Hematopoietic multipotent progenitor cell treated with erythropoietin and hydrocortisone succinate and interleukin-3 and kit ligand, for 8 days (in vitro differentiated cells): ENCODE measurements at regions not wholly inside any gene's neighbourhood (a gene's known extent, or its start where the extent isn't known, plus 50 kb on each side); places are given as distances from the start of the nearest gene placed in this dataset.
"Not testable (repeated sequence)": the region's sequence is repeated elsewhere in the genome, so short reads cannot be mapped to it uniquely, and the experiment has no call there.

Source experiments
- DNase-seq: peaks from one replicate; pipeline ENCODE4 v3.0.0-alpha.2; 2015

DNA sequence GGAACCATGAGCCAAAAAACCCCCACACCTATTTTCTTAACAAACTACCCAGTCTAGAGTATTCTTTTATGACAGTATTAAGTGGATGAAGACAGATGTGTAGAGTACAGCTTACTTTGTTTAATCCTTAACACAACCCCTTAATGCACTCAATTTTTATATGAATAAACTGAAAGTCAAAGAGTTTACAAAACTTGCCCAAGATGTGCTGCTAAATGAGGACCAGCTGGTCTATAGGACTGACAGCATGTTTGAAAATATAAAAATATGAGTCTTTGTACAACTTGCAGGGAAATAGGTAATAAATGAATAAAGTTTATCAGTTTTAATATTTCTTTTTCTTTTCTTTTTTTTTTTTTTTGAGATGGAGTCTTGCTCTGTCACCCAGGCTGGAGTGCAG lies 102.3 kb downstream of the ZFY start:
- DNase-seq, result no peak

DNA sequence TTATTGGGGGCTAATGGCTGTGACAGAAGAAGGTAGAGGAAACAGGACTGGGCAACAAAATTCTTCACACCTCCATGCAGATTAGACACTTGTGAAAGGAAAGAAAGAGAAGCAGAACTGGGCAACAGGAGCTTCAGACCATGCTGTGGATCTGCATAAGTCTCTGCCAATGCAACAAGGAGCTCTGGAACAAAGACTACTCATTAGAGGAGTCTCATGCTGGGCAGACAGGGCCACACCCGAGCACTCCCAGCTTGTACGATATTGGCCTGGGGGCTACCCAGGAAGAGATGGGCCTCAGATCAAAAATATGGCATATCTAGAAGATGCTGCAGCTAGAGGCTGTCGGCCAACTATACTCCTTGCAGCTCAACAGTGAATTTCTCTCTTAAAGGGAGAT lies 105.2 kb downstream of the ZFY start:
- no peak for DNase-seq

DNA sequence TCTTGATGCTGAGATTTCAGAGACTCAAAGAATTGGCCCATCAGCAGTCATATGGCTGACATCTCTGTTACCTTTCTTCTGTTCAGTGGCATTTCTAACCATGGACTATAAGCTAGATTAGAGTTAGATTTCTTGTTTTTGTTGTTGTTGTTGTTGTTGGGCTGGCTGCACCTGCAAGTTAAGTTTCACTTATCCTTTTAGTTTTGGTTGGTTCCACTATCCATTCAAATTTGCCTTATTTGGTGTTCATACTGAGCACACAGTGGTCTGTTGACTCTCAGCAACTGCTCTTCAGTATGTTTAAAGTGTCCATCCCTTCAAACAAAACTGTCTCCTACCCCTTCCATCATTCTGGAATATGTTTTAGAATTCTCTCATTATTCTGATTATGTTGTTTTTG lies 106.8 kb downstream of the ZFY start:
- no peak for DNase-seq

DNA sequence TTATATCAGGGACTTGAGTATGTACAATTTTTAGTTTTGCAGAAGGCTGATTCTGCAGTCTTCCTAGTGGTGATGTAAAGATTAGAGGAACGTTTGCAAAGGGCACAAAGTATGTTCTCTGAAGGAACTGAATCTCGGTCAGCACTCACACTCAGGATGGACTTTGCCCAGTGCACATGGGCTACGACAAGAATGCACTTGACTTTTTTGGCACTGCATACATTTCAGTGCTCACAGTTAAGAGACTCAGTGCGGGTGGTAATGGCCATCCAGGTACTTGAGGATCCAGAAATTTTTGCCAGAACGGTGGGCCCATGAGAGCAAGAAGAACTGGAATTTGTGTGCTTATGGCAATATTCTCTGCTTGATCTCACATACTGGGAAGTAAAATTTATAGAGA lies 107.7 kb downstream of the ZFY start:
- no peak for DNase-seq

DNA sequence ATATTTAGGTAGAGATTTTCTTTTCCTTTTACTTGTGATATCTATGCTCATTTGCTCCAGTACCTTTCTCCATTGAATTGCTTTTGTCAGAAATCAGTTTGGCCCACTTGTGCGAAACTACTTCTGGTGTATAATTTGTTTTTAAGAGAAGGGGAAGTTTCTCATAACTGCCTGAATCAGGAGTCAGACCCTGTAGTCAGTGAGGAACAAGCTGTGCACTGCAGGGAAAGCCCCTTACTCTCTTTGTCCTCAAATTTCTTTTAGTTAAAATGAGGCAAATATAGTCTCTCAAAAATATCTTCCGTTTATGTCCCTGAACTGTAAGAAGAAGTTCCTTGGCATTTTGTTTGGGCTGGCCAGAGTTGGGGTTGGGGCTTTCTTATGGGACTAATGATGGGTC lies 109.9 kb downstream of the ZFY start:
- no peak for DNase-seq

DNA sequence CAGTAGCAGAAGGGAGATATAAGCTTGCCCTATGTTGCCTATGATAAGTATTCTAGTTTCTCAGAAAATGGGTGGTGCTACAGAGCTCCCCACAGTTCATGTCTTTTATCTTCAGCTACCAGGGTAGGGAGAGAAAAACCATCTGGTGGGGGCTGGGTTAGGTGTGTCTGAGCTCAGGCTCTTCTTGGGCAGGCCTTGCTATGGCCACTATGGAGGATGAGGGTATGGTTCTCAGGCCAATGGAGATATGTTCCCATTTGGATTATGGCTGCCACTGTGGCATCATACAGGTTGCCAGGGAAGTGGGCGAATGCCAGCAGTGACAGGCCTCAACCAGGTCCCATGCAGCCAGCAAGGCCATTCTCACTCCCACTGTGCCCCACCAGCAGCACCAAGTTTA lies 120.3 kb downstream of the ZFY start:
- peak; percentile 69 for DNase-seq

DNA sequence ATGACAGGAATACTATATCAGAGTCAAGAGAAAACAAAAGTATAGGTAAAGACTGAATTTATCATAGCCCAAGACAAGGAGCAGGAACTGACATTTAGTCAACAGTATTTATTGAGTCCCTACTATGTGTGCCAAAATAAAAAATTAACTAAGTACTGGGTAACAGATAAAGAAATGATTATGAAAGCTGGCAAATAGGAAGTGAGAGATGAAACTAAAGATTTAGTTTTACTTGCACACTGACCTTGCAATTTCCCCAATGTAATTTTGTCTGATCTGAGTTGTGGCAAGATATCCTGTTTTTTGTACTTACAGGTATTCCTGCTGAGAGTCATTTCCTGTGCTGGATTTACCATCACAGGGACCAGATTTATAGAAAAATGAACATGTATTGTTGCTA lies 123.2 kb downstream of the ZFY start:
- not testable (repeated sequence) for DNase-seq

DNA sequence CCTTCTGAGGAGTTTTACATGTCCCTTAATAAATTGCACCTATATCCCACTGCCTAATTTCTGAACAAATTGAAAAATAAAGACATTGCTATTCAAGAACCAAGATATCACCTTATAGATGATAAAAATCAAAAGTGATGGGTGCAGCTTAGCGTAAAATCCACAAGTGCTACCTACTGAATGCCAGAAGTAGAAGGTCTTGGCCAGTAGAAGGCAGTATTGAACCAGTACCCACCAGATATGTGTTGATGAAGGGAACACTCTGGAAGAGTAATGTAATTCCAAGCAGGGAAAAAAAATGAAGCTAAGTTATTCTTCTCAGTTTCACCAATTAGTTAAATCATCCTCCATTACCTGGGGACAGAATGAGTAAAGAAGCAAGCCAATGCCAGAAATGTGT lies 125.5 kb downstream of the ZFY start:
- DNase-seq, result peak; percentile 34

DNA sequence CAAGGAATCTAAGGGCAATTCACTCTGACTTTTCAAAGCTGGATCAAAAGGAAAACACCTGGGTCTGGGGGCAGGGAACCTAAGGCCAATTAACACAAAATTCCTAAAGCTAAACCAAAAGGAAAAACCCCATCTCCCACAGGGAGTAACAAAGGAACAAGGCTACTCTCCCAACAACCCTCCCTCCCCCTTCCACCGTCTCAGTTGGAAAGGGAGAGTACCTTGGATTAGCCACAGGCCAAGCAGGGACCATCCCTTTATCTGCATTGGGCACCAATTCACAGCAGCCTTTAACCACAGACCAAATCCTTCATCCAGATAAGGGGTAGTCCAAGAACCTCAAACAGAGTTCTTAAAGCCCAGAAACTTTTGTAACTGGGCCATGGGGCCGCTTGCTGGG lies 153.0 kb downstream of the ZFY start:
- DNase-seq, result not testable (repeated sequence)

DNA sequence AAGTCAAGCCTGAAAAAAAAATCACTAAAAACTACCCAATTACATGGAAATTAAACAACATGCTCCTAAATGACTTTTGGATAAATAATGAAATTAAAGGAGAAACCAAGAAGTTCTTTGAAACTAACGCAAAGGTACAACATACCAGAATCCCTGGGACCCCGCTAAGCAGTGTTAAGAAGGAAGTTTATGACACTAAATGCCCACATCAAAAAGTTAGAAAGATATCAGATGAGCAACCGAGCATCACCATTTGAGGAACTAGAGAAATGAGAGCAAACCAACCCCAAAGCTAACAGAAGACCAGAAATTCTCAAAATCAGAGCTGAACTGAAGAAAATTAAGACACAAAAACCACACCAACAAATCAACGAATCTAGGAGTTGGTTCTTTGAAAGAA lies 173.5 kb downstream of the ZFY start:
- not testable (repeated sequence) for DNase-seq

DNA sequence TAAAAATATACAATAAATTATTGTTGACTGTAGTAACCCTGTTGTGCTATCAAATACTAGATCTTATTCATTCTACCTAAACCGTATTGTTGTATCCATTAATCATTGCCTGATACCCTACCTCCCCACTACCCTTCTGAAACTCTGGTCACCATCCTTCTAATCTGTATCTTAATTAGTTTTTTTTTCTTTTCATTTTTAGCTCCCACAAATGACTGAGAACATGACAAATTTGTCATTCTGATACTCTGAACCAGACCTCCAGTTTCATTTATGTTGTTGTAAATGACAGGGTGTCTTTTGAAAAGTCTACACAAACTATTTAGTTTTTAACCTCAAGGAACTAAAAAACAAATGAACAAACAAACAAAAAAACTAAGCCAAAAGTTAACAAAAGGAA lies 185.1 kb downstream of the ZFY start:
- DNase-seq, result not testable (repeated sequence)

DNA sequence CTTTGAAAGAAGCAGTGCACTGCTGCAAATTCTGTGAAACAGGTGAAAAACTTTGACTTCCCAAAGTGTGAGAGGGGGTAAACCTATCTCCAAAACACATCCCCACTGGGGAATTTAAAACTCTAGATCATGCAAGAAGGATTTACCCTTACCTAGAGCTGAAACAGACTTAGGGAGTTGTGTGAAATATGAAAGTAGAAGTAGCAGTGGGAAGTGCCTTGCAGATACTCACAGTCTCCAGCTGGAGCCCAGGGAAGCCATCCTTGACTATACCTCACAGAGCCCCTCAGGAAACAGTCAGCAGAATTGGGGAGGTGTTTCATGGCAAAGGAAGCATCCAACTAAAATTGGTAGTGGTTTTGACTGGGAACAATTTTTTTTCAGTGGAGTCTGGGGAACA lies 185.5 kb downstream of the ZFY start:
- DNase-seq, result not testable (repeated sequence)

DNA sequence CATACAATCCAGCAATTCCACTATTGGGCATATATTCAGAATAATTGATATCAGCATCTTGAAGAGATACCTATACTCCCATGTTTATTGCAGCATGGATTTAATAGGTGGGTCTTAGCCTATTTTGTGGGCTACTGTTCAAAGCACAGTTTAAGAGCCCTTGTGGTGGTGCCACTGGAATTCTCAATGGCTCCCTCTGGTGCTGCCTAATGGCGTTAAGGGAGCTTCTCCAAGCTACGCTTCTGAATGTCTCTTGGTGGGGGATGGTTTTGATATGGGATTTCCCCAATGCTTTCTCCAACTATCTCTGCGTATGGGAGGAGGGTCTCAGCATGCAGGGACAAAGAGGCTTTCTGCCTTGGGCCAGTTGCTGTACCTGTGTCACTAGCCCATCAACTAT lies 188.3 kb downstream of the ZFY start:
- peak; percentile 11 for DNase-seq

DNA sequence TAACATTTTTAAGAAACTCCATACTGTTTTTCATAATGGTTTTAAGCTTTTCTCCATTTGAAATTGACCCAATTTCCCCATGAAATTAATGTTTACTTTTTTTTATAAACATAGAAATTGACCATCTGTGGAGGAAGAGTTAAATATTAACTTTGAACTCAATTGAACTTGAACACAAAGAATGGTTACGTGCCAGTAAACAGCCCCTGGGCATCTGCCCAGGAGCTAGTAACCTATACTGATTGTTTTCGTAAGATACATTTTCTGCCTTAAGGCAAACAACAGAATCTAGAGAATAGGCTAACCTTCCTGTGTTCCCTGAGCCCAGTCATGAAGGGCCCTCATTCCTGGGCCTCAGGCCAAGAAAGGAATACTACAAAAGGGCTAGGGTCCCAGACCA lies 235.9 kb downstream of the ZFY start:
- DNase-seq, result not testable (repeated sequence)

DNA sequence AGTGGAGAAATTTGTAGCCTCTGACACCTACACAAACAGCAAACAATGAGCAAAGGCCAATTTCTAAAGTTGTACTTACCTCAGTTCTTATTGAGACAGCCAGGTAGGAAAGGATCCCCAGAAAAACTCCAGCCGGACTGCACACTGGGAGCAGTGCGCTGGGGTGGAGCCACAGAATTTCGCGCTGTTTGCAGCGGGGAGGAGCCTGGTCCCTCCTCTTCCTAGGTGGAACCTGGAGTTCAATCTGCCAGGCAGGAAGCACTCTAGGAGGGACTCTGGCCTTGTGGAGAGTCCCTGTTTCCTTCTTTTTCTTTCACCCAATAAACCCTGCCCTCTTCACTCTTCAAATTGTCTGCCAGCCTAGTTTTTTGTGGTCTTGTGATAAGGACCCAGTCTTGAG lies 259.9 kb downstream of the ZFY start:
- DNase-seq, result not testable (repeated sequence)

DNA sequence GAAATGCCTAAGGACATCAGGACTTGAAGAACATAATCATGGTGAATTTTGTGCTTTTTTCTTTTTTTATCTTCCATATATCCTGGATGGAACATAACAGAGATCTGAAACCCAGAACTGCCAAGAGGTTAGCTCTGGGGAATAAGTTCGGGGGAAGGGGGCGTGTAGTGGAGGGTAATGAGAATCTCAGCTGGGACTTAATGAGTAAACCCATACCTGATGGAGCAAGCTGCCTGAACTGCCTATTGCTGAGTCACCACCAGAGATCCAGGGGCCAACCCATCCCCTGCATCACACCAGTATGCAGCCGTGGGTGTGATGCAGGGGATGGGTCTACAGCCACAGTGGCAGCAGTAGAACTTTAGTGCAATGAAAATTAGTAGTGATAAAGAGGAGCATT lies 267.1 kb downstream of the ZFY start:
- not testable (repeated sequence) for DNase-seq

DNA sequence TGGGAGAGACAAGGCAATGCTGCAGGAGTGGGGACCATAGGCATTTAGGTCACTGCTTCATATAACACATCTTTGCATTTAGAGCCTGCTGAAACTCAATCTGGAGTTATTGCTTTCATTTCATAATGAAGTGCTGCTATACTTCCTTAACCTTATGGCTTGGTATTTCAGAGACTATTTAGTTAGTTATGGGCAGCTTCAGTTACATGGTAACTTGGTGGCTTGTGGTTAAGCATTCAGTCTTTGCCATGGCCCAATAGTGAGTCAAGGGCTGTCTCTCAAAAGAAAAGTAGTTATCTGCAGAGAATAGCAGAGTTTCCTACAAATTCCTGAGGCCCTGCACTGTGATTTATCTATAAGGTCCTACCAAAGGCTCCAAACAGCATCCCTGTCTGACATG lies 271.6 kb downstream of the ZFY start:
- not testable (repeated sequence) for DNase-seq

DNA sequence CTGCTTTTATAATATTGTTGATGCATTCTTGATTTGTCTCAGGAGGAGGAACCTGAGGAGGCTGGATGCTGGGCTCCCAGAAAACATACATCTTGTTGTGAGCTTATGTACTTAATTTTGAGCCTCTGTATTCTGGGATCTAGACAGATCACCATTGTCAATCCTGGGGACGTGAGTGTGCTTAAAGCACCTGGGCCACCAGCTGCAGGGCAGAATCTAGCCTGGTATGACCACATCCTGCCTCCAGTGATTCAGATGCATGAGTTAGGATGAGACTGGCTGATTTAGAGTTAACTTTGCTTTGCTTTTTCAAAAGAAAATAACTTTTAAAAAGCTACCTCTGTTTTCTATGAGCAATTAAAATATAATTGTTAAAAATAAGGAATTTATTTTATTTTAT lies 278.0 kb downstream of the ZFY start:
- DNase-seq, result not testable (repeated sequence)

DNA sequence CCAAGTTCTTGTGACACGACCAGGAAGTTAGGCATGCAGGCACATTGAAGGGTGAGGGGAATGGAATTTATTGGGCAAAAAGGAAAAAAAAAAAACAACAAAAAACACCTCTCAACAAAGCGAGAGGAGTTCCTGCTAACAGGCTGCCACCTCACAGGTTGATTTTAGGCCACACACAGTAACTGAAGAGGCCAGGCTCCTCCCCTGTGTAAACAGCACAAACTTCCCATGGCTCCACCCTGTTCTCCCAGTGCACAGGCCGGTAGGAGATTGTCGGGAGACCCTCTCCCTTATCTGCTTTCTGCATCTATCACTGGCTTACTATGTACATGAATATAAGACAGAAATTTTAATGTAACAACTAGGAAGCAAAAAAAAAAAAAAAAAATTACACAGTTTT lies 283.0 kb downstream of the ZFY start:
- DNase-seq, result not testable (repeated sequence)

DNA sequence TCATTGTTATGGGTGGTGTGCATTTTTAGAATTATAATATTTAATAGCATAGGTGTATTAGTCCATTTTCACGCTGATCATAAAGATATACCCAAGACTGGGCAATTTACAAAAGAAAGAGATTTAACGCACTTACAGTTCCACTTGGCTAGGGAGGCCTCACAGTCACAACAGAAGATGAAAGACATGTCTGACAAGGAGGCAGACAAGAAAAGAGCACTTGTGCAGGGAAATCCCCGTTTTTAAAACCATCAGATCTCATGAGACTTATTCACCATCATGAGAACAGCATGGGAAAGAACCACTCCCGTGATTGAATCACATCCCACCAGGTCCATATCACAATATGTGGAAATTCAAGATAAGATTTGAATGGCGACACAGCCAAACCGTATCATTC lies 283.4 kb downstream of the ZFY start:
- not testable (repeated sequence) for DNase-seq

DNA sequence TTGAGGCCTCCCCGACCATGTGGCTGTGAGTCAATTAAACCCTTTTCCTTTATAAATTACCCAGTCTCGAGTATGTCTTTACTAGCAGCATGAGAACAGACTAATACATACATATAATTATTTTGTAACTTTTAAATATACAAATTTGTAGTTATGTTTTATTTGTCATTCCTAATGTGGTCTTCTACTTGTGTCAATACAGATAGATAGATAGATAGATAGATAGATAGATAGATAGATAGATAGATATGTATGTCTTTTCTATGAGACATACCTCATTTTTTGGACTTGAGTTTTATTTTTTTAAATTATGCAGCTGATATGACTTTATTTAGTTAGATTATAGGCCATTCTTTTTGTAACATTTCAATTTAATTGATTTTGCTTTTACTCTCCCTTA lies 316.0 kb upstream of the TGIF2LY start:
- DNase-seq, result not testable (repeated sequence)

DNA sequence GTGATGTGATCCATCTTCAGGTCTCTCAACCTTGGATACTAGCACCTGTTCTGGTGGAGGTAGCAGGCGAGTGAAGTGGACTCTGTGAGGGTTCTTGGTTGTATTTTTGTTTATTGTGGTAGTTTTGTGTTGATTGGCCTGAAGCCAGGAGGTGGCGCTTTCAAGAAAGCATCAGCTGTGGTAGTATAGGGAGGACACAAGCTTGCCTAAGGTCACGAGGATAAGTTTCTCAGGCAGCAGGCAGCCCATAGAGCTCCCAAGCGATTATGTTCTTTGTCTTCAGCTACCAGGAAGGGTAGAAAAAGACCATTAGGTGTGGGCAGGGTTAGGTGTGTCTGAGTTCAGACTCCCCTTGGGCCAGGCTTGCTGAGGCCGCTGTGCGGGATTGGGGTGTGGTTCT lies 290.8 kb upstream of the TGIF2LY start:
- DNase-seq, result not testable (repeated sequence)

DNA sequence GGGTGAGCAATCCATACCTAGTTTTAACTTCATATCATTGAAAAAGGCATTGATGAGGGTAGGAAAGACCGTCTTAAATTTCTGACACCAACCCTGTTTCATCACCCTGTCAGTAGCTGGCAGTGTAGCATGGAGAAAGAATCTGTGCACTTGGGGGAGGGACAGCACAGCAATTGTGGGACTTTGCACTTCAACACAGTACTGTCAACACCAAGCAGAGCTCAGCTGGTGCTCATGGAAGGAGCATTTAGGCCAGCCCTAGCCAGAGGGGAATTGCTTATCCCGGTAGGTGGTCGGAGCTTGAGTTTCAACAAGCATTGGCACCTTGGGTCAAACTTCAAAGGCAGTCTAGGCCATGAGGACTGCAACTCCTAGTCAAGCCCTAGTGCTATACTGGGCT lies 281.6 kb upstream of the TGIF2LY start:
- DNase-seq, result not testable (repeated sequence)

DNA sequence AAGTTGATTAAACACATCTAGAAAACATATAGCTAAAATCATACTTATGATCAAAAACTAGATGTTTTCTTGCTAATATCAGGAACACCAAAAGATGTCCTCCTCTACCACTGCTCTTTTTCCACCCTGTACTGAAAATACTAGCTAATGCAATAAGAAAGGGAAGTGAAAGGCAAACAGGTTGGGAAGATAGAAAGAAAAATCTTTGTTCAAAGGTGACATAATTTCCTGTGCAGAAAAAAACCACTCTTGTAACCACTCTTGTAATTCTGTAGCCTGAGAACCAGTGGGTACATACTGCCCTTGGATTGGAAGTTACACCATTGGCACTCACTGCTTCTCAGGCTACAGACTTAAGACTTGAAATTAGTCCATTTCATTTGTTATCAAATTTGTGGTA lies 258.9 kb upstream of the TGIF2LY start:
- DNase-seq, result not testable (repeated sequence)

DNA sequence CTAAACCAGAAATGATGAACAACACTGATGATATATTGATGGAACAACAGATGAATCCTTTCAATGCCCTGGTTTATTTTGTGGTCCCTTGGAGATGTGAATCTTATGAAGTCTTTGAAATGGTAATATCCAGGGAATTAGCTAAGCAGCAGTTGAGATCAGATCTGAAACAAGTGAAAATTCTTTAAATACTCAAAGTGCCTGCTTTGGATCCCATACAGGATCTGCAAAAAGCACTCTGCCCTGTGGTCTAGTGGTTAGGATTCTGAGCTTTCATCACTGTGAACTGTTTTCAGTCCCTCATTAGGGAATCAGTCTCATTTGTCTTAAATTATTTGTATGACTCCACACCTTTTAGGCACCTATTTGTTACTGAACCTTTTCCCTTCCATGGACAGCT lies 211.3 kb upstream of the TGIF2LY start:
- not testable (repeated sequence) for DNase-seq

DNA sequence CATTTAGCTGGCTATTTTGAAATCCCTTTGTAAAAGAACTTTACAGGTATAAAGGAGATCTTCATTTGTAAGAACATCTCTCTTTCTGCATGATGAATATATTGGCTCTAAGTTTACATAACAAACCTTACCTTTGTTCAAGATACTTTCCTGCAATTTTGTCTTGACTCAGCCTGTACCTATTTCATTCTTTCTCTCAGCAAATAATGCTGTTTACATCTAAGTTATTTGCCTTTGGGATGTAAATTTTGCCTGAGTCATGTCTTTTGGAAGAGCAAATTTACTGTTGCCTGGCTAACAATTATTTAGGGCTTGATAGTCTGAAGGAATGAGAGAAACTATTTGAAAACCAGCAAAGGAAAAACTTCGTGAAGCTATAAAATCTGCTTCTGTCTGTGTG lies 210.4 kb upstream of the TGIF2LY start:
- not testable (repeated sequence) for DNase-seq
